ENCODE measurements at regions not wholly inside any gene's neighbourhood (a gene's known extent, or its start where the extent isn't known, plus 50 kb on each side); places are given as distances from the start of the nearest gene placed in this dataset.

DNA sequence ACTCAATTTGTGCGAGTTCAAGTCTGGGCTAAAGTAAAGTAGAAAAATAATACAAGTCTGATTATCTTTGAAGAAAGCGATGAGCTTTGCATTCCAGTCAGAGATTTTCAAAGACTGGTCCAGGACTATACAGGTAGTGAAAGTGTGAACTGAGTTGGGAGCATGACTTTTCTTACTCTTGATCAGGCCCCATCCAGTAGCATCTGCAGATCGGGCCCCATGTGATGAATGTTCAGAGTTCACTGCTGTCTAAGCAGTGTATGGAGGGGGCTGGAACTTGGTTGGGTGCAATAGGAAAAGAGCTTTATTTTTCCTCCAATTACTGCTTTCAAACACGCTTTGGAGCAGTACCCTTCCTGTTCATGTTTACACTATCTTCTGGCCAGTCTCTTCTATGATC, 747.4 kb upstream of the ID2 start:
- FAIRE-seq (no peak), DNase-seq (ENCODE audit: insufficient read length, low spot score) (no peak)

DNA sequence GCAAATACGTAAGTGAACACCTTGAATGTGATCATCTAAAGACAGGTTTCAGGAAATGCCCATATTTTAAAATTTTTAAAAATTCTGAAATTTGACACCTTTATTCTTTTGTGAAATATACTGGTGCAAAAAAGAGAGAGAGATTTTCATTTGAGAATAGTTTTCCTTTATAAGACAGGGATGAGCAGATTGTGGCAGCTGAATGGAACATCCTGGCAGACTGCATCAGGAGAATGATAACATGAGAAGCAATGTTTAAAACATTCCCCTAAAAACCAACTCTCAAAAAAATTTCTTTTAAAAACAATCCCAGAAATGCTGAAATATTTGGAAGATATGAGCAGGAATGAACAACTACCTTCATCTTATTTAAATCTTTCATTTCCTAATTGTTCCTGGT, 744.8 kb upstream of the ID2 start:
- FAIRE-seq (no peak), DNase-seq (ENCODE audit: insufficient read length, low spot score) (no peak)

GRCh38 chr2:7940723-7941122, 741.1 kb upstream of the ID2 start:
- FAIRE-seq (no peak), DNase-seq (ENCODE audit: insufficient read length, low spot score) (no peak)

DNA sequence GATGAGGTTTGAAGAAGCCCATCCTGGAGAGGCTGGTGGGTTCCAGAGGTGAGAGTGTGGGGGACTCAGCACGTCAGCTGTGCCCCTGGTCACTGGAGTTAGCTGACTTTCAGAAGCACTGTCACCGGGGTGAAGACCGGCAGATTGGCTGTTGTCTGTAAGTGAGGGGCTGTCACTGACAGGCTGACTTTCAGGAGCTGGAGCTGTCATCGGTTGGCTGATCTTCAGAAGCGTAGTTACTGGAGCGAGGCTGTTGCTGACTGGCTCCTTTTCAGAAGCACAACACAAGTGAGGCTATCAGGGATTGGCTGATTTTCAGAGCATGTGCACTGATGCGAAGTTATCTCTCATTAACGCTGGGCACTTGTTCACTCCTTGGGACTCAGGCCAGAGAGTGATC, 738.4 kb upstream of the ID2 start:
- no peak for DNase-seq (ENCODE audit: insufficient read length, low spot score)
- no peak for FAIRE-seq

GRCh38 chr2:7945026-7945425, 736.8 kb upstream of the ID2 start:
- DNase-seq (ENCODE audit: insufficient read length, low spot score), result no peak
- FAIRE-seq, result no peak

- FAIRE-seq, result no peak
- DNase-seq (ENCODE audit: insufficient read length, low spot score), result no peak
These were observed 731.7 kb upstream of the ID2 start for GRCh38 chr2:7950035-7950612.

GRCh38 chr2:7951001-7951400, 730.9 kb upstream of the ID2 start:
- no peak for DNase-seq (ENCODE audit: insufficient read length, low spot score)
- FAIRE-seq, result no peak

- FAIRE-seq (no peak), DNase-seq (ENCODE audit: insufficient read length, low spot score) (no peak)
These were observed 730.4 kb upstream of the ID2 start for GRCh38 chr2:7951490-7951889.

DNA sequence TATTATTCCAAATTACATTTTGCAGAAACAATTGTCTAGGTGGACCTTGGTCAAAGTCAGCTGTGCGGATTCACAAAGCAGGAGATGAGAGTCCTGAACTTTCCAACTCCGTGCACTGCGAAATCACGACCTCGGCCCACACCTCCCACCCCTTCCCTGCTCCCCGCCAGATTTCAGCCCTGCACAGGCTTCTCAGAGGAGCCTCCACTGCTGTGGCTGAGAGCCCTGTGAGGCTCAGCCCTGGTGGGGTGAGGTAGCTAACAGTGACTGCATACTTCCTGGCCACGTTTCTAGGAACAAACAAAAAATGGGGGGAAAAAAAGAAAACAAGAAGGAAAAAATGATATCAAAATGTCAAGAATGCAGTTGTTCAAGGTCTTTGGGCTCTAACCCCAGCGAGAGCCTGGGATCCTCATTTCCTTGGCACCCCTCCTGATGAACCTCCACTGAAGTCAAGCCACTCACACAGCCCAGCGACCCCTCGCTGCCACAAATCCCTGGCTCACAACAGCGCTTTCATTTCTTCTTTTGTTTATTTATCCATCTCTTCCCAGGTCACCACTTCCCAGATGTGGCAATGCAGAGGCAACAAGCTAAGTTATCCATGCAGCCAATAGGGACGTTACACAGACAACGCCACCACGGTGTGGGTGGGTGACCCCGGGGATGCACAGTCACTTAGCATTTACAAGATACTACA, 729.7 kb upstream of the ID2 start:
- DNase-seq (ENCODE audit: insufficient read length, low spot score), result no peak
- no peak for FAIRE-seq

GRCh38 chr2:7953195-7953594, 728.7 kb upstream of the ID2 start:
- no peak for FAIRE-seq

DNA sequence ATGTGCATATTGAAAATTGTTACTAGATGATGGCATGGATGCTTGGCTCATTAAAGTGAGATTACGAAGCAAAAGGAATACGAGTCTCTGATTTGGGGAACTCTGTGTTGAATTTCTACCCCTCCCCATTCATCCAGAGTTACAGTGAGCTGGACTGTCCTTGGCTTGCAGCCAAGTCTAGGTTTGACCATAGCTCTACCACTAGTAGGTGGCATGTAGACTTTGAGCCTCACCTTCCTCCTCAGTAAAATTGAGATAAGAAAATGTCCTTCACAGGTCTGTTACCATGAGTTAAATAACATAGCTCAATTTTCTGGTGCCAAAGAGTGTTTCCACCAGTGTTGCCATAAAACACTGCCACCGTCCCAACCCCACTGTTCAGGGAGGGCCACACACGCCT, 727.6 kb upstream of the ID2 start:
- FAIRE-seq, result no peak
- no peak for DNase-seq (ENCODE audit: insufficient read length, low spot score)

More at GRCh38 chr2:7953195-7953594, 728.7 kb upstream of the ID2 start:
- no peak for DNase-seq (ENCODE audit: insufficient read length, low spot score)

DNA sequence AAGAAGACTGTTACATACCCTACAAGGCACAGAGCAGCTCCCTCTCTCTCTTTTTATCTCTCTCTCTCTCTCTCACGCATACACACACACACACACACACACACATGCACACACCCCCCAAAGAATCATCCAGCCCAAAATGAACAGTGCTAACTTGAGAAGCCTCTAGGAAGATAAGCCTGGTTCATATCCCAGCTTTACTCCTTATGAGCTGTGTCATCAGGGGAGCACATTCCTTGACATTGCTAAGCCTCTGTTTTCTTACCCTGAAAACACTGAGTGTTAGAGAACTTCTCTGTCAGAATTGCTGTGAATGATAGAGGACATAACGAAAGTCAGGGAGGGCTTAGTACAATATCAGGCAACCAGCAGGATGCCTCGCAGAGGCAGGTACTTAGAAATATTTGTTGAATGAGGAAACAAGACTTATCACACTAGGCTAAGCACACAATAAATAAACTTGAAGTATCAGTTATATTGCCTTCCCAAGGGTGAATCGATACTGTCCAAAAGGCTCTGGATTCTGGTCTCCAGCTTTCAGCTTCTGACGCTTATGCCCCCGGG, 725.6 kb upstream of the ID2 start:
- no peak for DNase-seq (ENCODE audit: insufficient read length, low spot score)

DNA sequence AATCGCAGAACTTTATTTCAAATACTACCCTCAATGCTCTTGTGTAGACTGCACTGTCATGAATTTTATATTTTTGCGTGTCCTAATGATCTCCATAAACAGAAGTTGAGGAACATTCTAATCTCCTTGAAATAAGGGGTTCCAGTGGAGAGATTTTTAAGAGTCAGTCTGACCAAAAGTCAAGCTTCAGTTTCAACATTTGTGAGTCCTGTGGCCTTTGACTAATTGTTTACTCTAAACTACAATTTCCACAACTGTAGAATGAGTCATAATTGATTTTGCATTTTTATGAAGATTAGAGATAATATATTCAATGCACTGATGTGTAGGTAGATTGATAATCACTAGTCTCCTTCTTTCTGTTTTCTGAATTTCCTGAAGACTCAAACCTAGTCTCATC, 720.3 kb upstream of the ID2 start:
- FAIRE-seq, result no peak
- DNase-seq (ENCODE audit: insufficient read length, low spot score), result no peak

More for the DNA sequence above, 725.6 kb upstream of the ID2 start:
- no peak for FAIRE-seq

DNA sequence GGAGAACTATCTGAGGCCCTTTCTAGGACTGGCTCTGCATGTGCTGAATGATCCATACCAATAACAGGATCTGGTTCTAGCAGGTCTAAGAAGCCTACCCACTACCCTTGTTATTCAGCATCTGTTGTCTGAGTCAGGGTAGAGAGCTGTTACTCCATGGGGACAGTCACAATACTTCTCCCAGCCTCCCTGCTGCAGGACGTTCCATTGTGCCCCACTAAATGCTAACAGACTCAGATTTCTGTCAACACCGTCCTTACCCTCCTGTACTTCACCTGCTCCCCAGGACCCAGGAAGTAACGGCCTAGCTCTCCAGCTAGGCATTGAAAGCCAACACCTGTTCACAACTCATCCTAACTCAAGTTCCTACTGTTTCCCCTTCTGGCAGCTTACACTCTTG, 719.7 kb upstream of the ID2 start:
- DNase-seq (ENCODE audit: insufficient read length, low spot score) (no peak), FAIRE-seq (no peak)

GRCh38 chr2:7963787-7964186, 718.1 kb upstream of the ID2 start:
- FAIRE-seq (no peak), DNase-seq (ENCODE audit: insufficient read length, low spot score) (no peak)

DNA sequence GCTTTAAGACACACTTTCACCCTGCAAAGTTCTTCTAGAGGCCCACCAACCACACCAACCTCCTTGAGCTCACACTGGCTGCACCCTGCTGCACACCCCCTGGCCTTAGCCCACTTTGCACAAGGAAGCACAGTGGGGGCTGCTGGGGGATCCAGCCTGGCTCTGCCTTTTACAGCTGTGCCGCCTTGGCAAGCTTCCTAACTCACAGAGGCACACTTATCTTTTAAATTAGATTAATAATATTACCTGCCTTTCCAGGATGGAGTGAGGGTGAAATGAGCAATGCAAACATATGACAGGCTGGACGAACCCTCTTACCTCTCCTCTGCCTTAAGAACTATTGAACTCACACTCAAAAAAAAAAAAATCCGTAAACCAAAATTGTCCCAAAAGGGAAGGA, 715.8 kb upstream of the ID2 start:
- DNase-seq (ENCODE audit: insufficient read length, low spot score) (no peak), FAIRE-seq (no peak)

DNA sequence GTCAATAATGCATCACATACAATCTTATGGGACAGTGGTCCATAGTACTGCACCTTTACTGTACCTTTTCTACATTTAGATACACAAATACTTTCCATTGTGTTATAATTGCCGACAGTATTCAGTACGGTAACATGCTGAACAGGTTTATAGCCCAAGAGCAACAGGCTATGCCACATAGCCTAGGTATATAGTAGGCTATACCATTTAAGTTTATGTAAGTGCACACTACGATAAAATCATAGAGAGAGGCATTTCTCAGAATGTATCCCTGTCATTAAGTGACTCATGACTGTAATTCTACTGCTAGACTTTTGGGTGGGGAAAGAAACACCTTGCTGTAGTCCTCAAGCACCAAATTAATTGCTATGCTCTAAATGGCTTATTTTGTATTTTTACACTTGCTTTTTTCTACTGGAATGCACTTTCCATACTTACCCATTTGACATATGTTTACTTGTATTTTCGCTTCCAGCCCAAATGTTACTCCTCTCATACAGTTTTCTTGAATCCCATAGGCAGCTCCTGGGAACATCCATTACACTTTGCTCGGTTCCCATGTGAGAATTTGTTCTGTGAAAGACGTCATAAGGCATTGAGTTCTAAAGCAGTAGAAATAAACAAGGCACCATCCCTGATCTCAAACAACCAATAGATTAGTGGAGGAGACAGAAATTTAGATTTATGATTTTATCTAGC, 714.0 kb upstream of the ID2 start:
- DNase-seq (ENCODE audit: insufficient read length, low spot score) (no peak), FAIRE-seq (no peak)

DNA sequence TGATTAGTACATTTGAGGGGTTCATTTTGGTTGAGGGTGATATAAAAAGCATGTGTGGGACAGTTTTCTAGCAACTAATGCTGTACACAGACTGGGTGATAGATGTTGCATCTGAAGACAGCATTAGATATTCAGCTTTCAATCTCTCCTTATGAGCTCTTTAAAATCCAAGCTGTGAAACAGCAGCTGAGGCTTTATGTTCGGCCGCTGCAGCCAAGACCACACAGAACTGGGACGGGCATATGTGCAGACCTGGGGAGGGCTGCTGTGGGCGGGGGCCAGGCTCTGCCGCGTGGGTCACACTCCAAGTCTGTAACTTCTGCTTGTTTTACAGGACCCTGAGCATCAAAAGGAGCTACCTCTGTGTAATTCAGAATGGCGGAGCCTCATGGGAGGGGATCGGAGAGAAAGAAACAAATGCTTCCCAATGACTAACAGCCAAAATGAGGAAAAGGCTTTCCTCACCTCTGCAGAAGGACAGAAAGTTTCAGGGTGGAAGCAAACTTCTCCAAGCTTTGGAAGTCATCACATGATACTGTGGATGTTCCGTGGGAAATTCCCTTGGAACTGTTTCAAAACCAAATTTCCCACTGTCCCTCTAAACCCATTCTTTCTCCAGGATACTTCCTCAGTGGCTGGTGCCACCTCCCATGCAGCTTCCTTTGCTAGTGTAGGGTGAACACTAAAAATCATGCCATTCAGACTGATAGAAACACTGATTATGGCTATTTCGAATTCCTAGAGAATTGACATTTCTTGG, 711.9 kb upstream of the ID2 start:
- FAIRE-seq (no peak), DNase-seq (ENCODE audit: insufficient read length, low spot score) (no peak)

- DNase-seq (ENCODE audit: insufficient read length, low spot score) (no peak), FAIRE-seq (no peak)
These were observed 710.6 kb upstream of the ID2 start for GRCh38 chr2:7971248-7971647.

DNA sequence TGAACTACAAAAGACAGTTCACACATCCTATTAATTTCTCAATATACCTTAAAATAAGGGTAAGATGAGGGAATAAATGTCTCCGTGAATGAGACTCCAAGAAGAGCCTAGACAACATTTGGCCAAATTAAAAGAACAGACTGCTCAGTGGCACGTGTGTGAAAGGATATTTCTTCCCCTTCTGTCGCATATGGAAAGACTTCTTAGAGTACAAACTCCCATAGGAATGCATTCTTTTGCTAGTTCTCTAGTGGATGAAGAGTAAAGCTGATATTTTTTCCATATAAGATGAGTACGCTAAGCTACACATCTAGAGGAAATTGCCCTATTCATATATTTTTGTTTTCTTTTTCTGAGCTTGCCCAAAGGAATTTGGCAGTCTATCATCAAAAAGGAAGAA, 710.0 kb upstream of the ID2 start:
- FAIRE-seq (no peak), DNase-seq (ENCODE audit: insufficient read length, low spot score) (no peak)

DNA sequence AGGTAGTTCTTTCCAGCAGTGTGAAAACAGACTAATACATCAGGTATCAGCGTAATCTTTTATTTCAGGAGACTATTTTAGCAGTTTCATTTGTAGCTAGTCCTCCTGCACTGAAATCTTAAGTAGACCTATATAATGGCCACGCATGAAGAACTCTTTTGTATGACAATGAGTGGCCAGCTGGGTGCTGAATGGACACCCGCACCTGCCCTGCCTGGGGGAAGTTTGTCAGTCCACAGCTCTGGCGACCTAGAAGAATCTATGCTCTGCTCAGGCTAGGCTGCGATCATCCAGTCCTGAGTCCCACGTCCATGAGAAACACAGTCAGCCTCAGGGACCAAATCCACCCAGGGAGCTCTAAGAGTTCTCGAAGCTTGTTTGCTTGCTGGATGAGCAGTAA, 709.2 kb upstream of the ID2 start:
- no peak for FAIRE-seq

More for the DNA sequence above, 709.2 kb upstream of the ID2 start:
- DNase-seq (ENCODE audit: insufficient read length, low spot score), result no peak

All from GM19239 (cell line).